Left cardiac atrium (tissue), 4 donors: ENCODE measurements at regions not wholly inside any gene's neighbourhood (a gene's known extent, or its start where the extent isn't known, plus 50 kb on each side); places are given as distances from the start of the nearest gene placed in this dataset.
A peak's percentile ranks its signal among the peaks of the same experiment; 100 is the strongest.
"Not testable (repeated sequence)": the region's sequence is repeated elsewhere in the genome, so short reads cannot be mapped to it uniquely, and the experiment has no call there.

Experiments
- ATAC-seq, 2 donors: fragments of 200-7000 bp; cut with Tn5 transposase; one replicate each; pipeline ENCODE4 v1.9.1; 2020; ENCODE audit warnings: mild to moderate bottlenecking in 2 of 2, moderate library complexity in 2 of 2
- DNase-seq: peaks from one replicate; pipeline ENCODE4 v3.0.0-alpha.2; 2020
- intact Hi-C, 2 donors: fragments of 100-400 bp; cut with DNase I; formaldehyde crosslinking; loops; one replicate each; pipeline versions ENCODE4 v1.14.1 to v1.15.1; 2022 to 2023
- donor health status: DM: no; HTN: yes; CAD: no.
- donor health status: DM: no; HTN: yes; CAD: no; lungs with severe emphysema.
- donor health status: DM: yes; HTN: yes; CAD: no.
- donor health status: Dilated cardiomyopathy.

- intact Hi-C loops, ATAC-seq, DNase-seq: not testable (repeated sequence)
These were observed 132.7 kb downstream of the POTEM start for GRCh38 chr14:19099939-19100338.

- peak in 1 of 2 donors; percentile 21 for ATAC-seq
- intact Hi-C loops, DNase-seq: not testable (repeated sequence)
These were observed 138.3 kb downstream of the POTEM start for GRCh38 chr14:19105551-19105950.

- DNase-seq, intact Hi-C loops, ATAC-seq: not testable (repeated sequence)
These were observed 142.7 kb downstream of the POTEM start for GRCh38 chr14:19109887-19110286.

- intact Hi-C loops, ATAC-seq: not testable (repeated sequence)
These were observed 153.1 kb downstream of the POTEM start for GRCh38 chr14:19120383-19120782.

GRCh38 chr14:19126269-19127051 lies 159.2 kb downstream of the POTEM start:
- DNase-seq, intact Hi-C loops, ATAC-seq: not testable (repeated sequence)

More at GRCh38 chr14:19120383-19120782, 153.1 kb downstream of the POTEM start:
- not testable (repeated sequence) for DNase-seq

GRCh38 chr14:19127664-19128435 lies 160.6 kb downstream of the POTEM start:
- DNase-seq, intact Hi-C loops, ATAC-seq: not testable (repeated sequence)

- ATAC-seq, intact Hi-C loops: not testable (repeated sequence)
These were observed 164.3 kb downstream of the POTEM start for GRCh38 chr14:19131553-19131952.

GRCh38 chr14:19132013-19132835 lies 165.0 kb downstream of the POTEM start:
- ATAC-seq, DNase-seq, intact Hi-C loops: not testable (repeated sequence)

More at GRCh38 chr14:19131553-19131952, 164.3 kb downstream of the POTEM start:
- DNase-seq = not testable (repeated sequence)

GRCh38 chr14:19132836-19133120 lies 165.5 kb downstream of the POTEM start:
- DNase-seq, ATAC-seq, intact Hi-C loops: not testable (repeated sequence)

- not testable (repeated sequence) for DNase-seq
These were observed 190.0 kb downstream of the POTEM start for GRCh38 chr14:19157106-19157709.

GRCh38 chr14:19158012-19158411 lies 190.8 kb downstream of the POTEM start:
- DNase-seq, ATAC-seq, intact Hi-C loops: not testable (repeated sequence)

More at GRCh38 chr14:19157106-19157709, 190.0 kb downstream of the POTEM start:
- ATAC-seq, intact Hi-C loops: not testable (repeated sequence)

GRCh38 chr14:19158588-19158987 lies 191.4 kb downstream of the POTEM start:
- ATAC-seq, intact Hi-C loops, DNase-seq: not testable (repeated sequence)

- intact Hi-C loops, ATAC-seq, DNase-seq: not testable (repeated sequence)
These were observed 191.9 kb downstream of the POTEM start for GRCh38 chr14:19159003-19159625.

- intact Hi-C loops, DNase-seq, ATAC-seq: not testable (repeated sequence)
These were observed 193.1 kb downstream of the POTEM start for GRCh38 chr14:19160379-19160778.

GRCh38 chr14:19161251-19162033 lies 194.2 kb downstream of the POTEM start:
- intact Hi-C loops, ATAC-seq, DNase-seq: not testable (repeated sequence)

- DNase-seq, ATAC-seq, intact Hi-C loops: not testable (repeated sequence)
These were observed 194.9 kb downstream of the POTEM start for GRCh38 chr14:19162034-19162706.

GRCh38 chr14:19162920-19163319 lies 195.7 kb downstream of the POTEM start:
- DNase-seq, intact Hi-C loops, ATAC-seq: not testable (repeated sequence)
